ENCODE measurements at regions not wholly inside any gene's neighbourhood (a gene's known extent, or its start where the extent isn't known, plus 50 kb on each side); places are given as distances from the start of the nearest gene placed in this dataset.

DNA sequence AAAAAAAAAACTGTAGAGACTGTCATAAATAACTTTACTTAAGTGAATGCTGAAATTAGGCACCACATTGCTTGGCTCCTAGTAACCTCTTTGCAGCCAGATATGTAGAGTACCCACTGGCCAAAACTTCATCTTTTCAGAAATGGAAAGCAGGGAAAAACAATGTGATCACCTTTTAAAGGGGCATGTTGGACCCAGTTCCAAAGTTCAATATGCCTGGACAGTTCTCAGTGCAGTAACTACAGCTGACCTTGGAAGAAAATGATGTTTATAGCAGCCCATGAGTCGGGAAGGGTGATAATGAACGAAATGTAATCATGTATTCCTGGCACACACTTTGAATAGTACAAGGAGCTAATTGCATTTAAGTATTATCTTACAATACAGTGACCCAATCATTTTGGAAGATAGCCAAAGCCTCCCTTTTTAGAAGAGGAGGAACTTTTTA is 93.6 kb upstream of the TAB2 start:
- H3K36me3 ChIP-seq: no peaks in the 10 kb centered on the region
- H3K9me3 ChIP-seq: no peaks in the 10 kb centered on the region
- DNase-seq (no peak), ATAC-seq (no peak)
- no peak overlapping the region for H3K4me3 ChIP-seq
- no peaks in the 10 kb centered on the region for H3K4me1 ChIP-seq
- intact Hi-C loops (cut with DNase I): no loop called here
- H3K27ac ChIP-seq: no peak overlapping the region
- H3K27me3 ChIP-seq: no peaks in the 10 kb centered on the region
- no peak for TF ChIP-seq CTCF (IDR thresholded peaks at IDR 0.05)

DNA sequence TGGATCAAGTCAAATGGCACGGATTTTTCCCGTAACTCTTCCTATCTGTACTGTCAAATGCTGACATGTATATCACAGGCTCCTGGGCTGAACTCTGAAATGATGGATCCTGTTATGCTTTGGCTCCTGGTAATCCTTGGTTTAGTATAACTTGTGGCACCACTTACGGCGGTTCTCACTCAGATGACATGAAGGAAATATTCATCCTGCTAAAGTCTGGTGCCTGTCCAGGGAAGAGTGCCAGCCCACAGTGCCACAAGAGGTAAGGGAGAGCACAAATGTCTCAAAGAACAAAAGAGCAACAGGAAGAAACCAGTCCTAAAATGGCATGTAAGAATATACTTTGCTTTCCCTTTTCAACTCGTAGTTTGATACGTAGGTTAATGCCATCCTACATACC is 93.1 kb upstream of the TAB2 start:
- intact Hi-C loops (cut with DNase I): no loop called here
- H3K4me1 ChIP-seq: no peaks in the 10 kb centered on the region
- H3K4me3 ChIP-seq: no peak overlapping the region

DNA sequence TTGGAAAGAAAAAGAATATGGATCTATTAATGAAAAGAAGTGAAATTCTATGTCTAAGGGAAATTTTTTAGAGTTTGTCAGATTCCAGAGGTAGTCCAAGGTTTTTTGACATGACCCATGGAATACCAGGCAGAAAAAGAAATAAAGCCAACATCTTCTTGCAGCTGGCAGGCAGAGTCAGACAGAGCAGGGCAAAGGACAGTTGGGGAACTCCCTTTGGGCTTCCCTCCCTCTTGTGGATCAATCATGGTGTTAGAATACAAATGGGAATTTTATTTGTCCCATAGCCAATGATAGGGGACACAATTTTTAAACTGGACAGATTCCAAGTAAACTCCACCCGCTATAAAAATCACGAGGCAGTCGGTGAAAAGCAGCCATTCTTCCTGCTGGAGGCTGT is 92.1 kb upstream of the TAB2 start:
- Histone ChIP-seq H3K36me3 (no peaks in the 10 kb centered on the region), H3K27ac (no peak overlapping the region), H3K9me3 (no peaks in the 10 kb centered on the region), H3K4me1 (no peaks in the 10 kb centered on the region), H3K4me3 (no peak overlapping the region), H3K27me3 (no peaks in the 10 kb centered on the region)
- intact Hi-C loops (cut with DNase I): no loop called here
- ATAC-seq: no peak
- TF ChIP-seq CTCF (IDR thresholded peaks at IDR 0.05): no peak
- no peak for DNase-seq

More for the DNA sequence above, 93.1 kb upstream of the TAB2 start:
- Histone ChIP-seq H3K36me3 (no peaks in the 10 kb centered on the region), H3K27me3 (no peaks in the 10 kb centered on the region), H3K27ac (no peak overlapping the region), H3K9me3 (no peaks in the 10 kb centered on the region)
- DNase-seq: no peak
- TF ChIP-seq CTCF (IDR thresholded peaks at IDR 0.05): no peak
- ATAC-seq: no peak

DNA sequence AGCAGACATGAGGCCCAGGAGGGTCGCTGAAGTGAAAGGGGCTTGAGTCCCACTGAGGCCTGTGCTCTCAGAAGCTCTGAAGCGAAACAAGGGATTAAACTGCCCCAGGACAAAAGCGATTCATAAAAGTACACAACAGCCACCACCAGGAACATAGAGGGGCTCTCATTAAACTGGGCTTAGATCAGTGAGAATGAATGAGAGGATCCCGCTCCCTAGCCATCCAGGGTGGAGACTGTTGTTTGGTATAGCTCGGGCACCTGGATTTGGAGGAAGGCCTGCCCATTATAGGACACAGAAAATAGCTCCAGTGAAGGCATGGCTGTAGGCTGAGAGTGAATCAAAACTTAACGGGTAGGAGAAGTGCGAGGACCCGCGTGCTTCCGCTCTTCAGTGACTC is 91.6 kb upstream of the TAB2 start:
- TF ChIP-seq CTCF (IDR thresholded peaks at IDR 0.05): no peak
- no peaks in the 10 kb centered on the region for H3K27me3 ChIP-seq
- H3K4me3 ChIP-seq: no peak overlapping the region
- ATAC-seq: no peak
- no peak for DNase-seq
- intact Hi-C loops (cut with DNase I): no loop called here
- no peak overlapping the region for H3K27ac ChIP-seq
- no peaks in the 10 kb centered on the region for H3K36me3 ChIP-seq
- H3K4me1 ChIP-seq: no peaks in the 10 kb centered on the region
- H3K9me3 ChIP-seq: no peaks in the 10 kb centered on the region

GRCh38 chr6:149227796-149228195 is 89.7 kb upstream of the TAB2 start:
- no peak for DNase-seq

More at GRCh38 chr6:149227796-149228195, 89.7 kb upstream of the TAB2 start:
- intact Hi-C loops (cut with DNase I): no loop called here
- Histone ChIP-seq H3K4me1 (peaks cover 6% of the 10 kb centered on the region), H3K27ac (no peak overlapping the region), H3K9me3 (no peaks in the 10 kb centered on the region), H3K27me3 (no peaks in the 10 kb centered on the region), H3K36me3 (no peaks in the 10 kb centered on the region), H3K4me3 (no peak overlapping the region)
- TF ChIP-seq CTCF (IDR thresholded peaks at IDR 0.05): no peak
- no peak for ATAC-seq

All from upper lobe of right lung (tissue), 1 donor.